OCI-LY3 (cell line): ENCODE measurements at regions not wholly inside any gene's neighbourhood (a gene's known extent, or its start where the extent isn't known, plus 50 kb on each side); places are given as distances from the start of the nearest gene placed in this dataset.

Experiments
- CTCF ChIP-seq: fragments of 200-600, 300-600 bp; sonication (generic); IDR thresholded peaks from 2 replicates; pipeline ENCODE4 v1.5.1; 2014; ENCODE audit warnings: antibody characterized with exemption, low read length, low read depth
- EZH2phosphoT487 ChIP-seq: fragments of 200-600 bp; shearing (Covaris generic); IDR thresholded peaks from 2 replicates; pipeline ENCODE4 v1.6.1; 2018; ENCODE audit warnings: antibody characterized with exemption, mixed run types, low read depth

- TF ChIP-seq CTCF (no peak), EZH2phosphoT487 (no peak)
Measured at GRCh38 chr5:156009583-156009982, 317.4 kb upstream of the SGCD start.
